Breast epithelium (tissue), 3 donors: ENCODE measurements at regions not wholly inside any gene's neighbourhood (a gene's known extent, or its start where the extent isn't known, plus 50 kb on each side); places are given as distances from the start of the nearest gene placed in this dataset.

ENCODE experiments used
- POLR2A ChIP-seq: fragments of 450-650 bp; IDR thresholded peaks from one replicate; pipeline ENCODE4 v1.6.1; 2016; ENCODE audit warnings: antibody characterized with exemption, mild to moderate bottlenecking, moderate library complexity
- POLR2AphosphoS5 ChIP-seq, 3 donors: sonication (generic); formaldehyde crosslinking; IDR thresholded peaks; one replicate each; pipeline ENCODE4 v1.6.1; 2017; ENCODE audit warnings: antibody characterized with exemption in 3 of 3
- TF ChIP-seq, protein P1 (sequence below), 3 donors: fragments of 450-650 bp; IDR thresholded peaks; one replicate each; pipeline ENCODE4 v1.5.1; 2016 to 2017; ENCODE audit warnings: antibody characterized with exemption in 3 of 3, mild to moderate bottlenecking in 3 of 3, moderate library complexity in 3 of 3

DNA sequence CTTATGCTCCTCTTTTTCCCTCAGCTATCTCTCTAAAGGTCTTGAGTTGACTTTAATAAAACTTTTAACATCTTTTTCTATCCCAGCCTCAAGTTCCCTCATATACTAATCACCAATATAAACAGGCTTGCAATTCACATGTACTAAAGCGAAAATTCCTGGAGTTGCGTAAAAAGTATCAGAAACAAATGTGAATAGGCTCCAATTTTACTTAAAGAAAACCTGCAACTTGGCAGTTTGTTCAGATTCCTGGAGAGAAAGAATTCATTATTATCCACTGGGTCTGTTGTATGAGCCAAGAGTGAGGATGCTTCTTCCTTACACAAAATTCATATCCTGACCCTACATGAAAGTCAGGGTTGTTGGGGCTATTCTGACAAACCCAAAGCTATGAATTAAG lies 384.2 kb downstream of the DTWD2 start:
- no peak for TF ChIP-seq POLR2A
- no peak for TF ChIP-seq POLR2AphosphoS5 (IDR thresholded peaks at IDR 0.05)
- TF ChIP-seq, protein P1, sequence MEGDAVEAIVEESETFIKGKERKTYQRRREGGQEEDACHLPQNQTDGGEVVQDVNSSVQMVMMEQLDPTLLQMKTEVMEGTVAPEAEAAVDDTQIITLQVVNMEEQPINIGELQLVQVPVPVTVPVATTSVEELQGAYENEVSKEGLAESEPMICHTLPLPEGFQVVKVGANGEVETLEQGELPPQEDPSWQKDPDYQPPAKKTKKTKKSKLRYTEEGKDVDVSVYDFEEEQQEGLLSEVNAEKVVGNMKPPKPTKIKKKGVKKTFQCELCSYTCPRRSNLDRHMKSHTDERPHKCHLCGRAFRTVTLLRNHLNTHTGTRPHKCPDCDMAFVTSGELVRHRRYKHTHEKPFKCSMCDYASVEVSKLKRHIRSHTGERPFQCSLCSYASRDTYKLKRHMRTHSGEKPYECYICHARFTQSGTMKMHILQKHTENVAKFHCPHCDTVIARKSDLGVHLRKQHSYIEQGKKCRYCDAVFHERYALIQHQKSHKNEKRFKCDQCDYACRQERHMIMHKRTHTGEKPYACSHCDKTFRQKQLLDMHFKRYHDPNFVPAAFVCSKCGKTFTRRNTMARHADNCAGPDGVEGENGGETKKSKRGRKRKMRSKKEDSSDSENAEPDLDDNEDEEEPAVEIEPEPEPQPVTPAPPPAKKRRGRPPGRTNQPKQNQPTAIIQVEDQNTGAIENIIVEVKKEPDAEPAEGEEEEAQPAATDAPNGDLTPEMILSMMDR (IDR thresholded peaks at IDR 0.05) = no peak
